ENCODE measurements at regions not wholly inside any gene's neighbourhood (a gene's known extent, or its start where the extent isn't known, plus 50 kb on each side); places are given as distances from the start of the nearest gene placed in this dataset.

DNA sequence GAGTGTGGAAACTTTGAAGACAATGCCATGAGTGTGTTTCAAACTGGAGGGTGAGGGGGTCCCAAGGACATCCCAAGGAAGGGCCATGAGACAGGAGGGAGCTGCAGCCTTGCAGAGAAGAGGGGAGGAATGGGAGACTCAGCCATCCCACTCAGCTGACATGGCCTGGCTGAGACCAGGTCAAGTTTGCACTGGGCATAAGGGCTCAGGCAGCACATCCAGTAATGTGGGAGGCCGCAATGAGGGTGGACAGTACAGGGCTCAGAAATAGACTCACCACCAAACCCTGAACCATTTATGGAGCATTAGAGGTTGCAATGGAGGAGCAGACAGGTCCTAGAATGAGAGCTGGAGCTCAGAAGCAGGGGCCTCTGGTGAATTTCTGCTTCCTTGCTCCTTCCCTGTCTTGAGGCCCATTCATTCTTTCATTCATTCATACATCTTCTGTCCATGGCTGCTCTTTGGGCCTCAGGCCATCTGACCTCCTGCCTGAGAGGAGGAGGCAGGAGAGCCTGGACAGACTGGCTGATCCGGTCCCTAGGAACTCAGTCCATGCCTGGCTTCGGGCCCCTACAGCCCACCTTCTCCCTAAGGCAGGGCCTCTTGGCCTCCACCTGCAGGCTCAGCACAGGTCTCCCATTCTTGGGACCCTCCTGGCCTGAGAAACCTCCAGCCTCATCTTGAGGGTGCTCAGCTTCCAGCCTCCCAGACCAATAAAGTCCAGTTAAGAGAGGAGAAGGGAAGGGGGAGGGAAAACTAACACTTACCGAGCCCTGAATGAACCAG, 70.5 kb upstream of the CDH5 start:
- H3K27ac ChIP-seq (ENCODE audit: low read depth, low read length) = no peak overlapping the region
- no peaks in the 10 kb centered on the region for H3K9me2 ChIP-seq (ENCODE audit: insufficient read depth)
- ChIA-PET CTCF (no interaction called here), POLR2A (no interaction called here), RAD21 (ENCODE audit: low non-redundant PET in 1 of 2, low total read pairs in 2 of 2, uncharacterized antibody in 2 of 2, unreplicated experiment in 2 of 2) (no interaction called here)
- intact Hi-C loops (cut with micrococcal nuclease) = no loop called here
- H3K4me3 ChIP-seq (replicated peaks in 1 of 2; ENCODE audit: low read depth in 1 of 2, low read length in 2 of 2) = no peak overlapping the region
- H3K4me2 ChIP-seq (ENCODE audit: low read length) = no peak overlapping the region
- no TSS peak for BruUV-seq (replicated peaks)
- H3K9me3 ChIP-seq (ENCODE audit: control insufficient read depth in 1 of 2, insufficient read depth in 1 of 2, low read depth in 1 of 2, low read length in 2 of 2) = no peaks in the 10 kb centered on the region
- no peaks in the 10 kb centered on the region for H3K36me3 ChIP-seq (ENCODE audit: control insufficient read depth in 1 of 2, insufficient read depth in 2 of 2, low read length in 2 of 2)
- TF ChIP-seq CBX3 (IDR thresholded peaks at IDR 0.05; ENCODE audit: low read depth) (no peak), EGR1 (IDR thresholded peaks at IDR 0.05; ENCODE audit: low read depth) (no peak), ZNF274 (IDR thresholded peaks at IDR 0.05; ENCODE audit: low read depth, low read length) (no peak), SIN3A (IDR thresholded peaks at IDR 0.05; ENCODE audit: low read depth) (no peak), TCF7L2 (IDR thresholded peaks at IDR 0.05; ENCODE audit: borderline replicate concordance, extremely low read depth, insufficient read depth, insufficient read length) (no peak), RAD21 (IDR thresholded peaks at IDR 0.05; ENCODE audit: low read depth) (no peak), ELF1 (IDR thresholded peaks at IDR 0.05; ENCODE audit: borderline replicate concordance, low read depth) (no peak), YY1 (IDR thresholded peaks at IDR 0.05; ENCODE audit: extremely low read depth, insufficient replicate concordance, low read depth, low read length) (no peak), ZFX (IDR thresholded peaks at IDR 0.05) (no peak), FOSL1 (IDR thresholded peaks at IDR 0.05; ENCODE audit: low read depth) (no peak), JUND (IDR thresholded peaks at IDR 0.05) (no peak), POLR2AphosphoS5 (IDR thresholded peaks at IDR 0.05; ENCODE audit: low read depth, low read length) (no peak), CEBPB (IDR thresholded peaks at IDR 0.05; ENCODE audit: low read depth) (no peak)
- TF ChIP-seq, protein P1, sequence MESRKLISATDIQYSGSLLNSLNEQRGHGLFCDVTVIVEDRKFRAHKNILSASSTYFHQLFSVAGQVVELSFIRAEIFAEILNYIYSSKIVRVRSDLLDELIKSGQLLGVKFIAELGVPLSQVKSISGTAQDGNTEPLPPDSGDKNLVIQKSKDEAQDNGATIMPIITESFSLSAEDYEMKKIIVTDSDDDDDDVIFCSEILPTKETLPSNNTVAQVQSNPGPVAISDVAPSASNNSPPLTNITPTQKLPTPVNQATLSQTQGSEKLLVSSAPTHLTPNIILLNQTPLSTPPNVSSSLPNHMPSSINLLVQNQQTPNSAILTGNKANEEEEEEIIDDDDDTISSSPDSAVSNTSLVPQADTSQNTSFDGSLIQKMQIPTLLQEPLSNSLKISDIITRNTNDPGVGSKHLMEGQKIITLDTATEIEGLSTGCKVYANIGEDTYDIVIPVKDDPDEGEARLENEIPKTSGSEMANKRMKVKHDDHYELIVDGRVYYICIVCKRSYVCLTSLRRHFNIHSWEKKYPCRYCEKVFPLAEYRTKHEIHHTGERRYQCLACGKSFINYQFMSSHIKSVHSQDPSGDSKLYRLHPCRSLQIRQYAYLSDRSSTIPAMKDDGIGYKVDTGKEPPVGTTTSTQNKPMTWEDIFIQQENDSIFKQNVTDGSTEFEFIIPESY (IDR thresholded peaks at IDR 0.05; ENCODE audit: extremely low read depth, insufficient replicate concordance, low read length) = no peak
- TF ChIP-seq, protein P2, sequence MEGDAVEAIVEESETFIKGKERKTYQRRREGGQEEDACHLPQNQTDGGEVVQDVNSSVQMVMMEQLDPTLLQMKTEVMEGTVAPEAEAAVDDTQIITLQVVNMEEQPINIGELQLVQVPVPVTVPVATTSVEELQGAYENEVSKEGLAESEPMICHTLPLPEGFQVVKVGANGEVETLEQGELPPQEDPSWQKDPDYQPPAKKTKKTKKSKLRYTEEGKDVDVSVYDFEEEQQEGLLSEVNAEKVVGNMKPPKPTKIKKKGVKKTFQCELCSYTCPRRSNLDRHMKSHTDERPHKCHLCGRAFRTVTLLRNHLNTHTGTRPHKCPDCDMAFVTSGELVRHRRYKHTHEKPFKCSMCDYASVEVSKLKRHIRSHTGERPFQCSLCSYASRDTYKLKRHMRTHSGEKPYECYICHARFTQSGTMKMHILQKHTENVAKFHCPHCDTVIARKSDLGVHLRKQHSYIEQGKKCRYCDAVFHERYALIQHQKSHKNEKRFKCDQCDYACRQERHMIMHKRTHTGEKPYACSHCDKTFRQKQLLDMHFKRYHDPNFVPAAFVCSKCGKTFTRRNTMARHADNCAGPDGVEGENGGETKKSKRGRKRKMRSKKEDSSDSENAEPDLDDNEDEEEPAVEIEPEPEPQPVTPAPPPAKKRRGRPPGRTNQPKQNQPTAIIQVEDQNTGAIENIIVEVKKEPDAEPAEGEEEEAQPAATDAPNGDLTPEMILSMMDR (IDR thresholded peaks at IDR 0.05 in 2 of 3, conservative IDR thresholded peaks at IDR 0.05 in 1 of 3; ENCODE audit: borderline replicate concordance in 1 of 3, insufficient read depth in 1 of 3, low read depth in 2 of 3, low read length in 2 of 3) = no peak
- TF ChIP-seq, protein P3, sequence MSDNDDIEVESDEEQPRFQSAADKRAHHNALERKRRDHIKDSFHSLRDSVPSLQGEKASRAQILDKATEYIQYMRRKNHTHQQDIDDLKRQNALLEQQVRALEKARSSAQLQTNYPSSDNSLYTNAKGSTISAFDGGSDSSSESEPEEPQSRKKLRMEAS (IDR thresholded peaks at IDR 0.05) = no peak
- peaks cover 60% of the 10 kb centered on the region for H3K27me3 ChIP-seq (ENCODE audit: insufficient read depth, low read length)
- DNase-seq (ENCODE audit: low read depth, low spot score) = no peak
- H4K20me1 ChIP-seq (ENCODE audit: insufficient read depth) = no peaks in the 10 kb centered on the region
- no peak overlapping the region for H3K9ac ChIP-seq (ENCODE audit: low read length)
- H2AFZ ChIP-seq (ENCODE audit: low read depth, low read length, poor library complexity, severe bottlenecking) = no peak overlapping the region
- ATAC-seq = no peak
- H3K4me1 ChIP-seq (ENCODE audit: control insufficient read depth in 1 of 2, insufficient read depth in 2 of 2, low read length in 2 of 2) = no peaks in the 10 kb centered on the region
- H3K79me2 ChIP-seq (ENCODE audit: insufficient read depth, low read length) = no peaks in the 10 kb centered on the region
